ENCODE measurements at regions not wholly inside any gene's neighbourhood (a gene's known extent, or its start where the extent isn't known, plus 50 kb on each side); places are given as distances from the start of the nearest gene placed in this dataset.

DNA sequence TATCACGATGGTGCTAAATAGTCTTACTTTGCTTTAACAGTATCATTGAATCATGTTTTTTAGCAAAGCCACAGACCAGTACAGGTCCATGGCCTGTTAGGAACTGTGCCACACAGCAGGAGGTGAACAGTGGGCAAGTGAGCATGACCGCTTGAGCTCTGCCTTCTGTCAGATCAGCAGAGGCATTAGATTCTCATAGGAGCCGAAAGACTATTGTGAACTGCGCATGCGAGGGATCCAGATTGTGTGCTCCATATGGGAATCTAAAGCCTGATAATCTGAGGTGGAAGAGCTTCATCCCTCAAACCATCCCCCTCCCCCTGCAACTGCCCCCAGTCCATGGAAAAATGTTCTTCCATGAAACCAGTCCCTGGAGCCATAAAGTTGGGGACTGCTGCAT lies 102.3 kb upstream of the OSR1 start:
- DNase-seq (ENCODE audit: low read depth in 2 of 3, low spot score in 1 of 3), result no peak

DNA sequence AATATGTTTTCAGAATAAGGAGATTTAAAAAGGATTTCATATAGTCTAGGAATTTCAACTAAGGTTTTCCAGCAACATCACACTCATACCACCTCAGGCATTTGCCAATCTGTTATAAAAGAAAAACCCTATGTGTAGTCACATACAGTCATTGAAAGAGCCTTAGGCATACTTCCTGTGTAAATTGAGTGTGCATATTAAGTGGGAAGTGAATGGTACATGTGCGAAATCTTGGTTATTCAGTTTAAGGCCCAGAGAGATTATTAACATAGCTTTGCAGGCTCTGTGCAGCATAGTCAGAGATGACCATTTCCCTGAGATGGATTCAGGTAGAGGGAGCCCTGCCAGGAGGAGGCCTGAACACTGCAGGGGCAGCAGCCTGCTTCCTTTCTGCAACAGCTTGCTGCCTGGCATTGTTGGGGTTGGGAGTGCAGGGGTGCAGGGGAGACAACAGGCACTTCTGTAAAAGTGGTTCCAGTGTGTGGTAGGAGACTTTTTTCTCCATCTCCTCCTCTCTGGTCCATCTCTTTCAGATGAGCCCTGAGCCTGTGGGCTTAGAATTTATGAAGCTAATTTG lies 100.1 kb upstream of the OSR1 start:
- DNase-seq (ENCODE audit: low read depth in 2 of 3, low spot score in 1 of 3), result no peak

GRCh38 chr2:19457809-19458208 lies 99.4 kb upstream of the OSR1 start:
- DNase-seq (ENCODE audit: low read depth in 2 of 3, low spot score in 1 of 3), result no peak

- DNase-seq (ENCODE audit: low read depth in 2 of 3, low spot score in 1 of 3), result no peak
Measured at GRCh38 chr2:19456705-19457309, 98.4 kb upstream of the OSR1 start.

DNA sequence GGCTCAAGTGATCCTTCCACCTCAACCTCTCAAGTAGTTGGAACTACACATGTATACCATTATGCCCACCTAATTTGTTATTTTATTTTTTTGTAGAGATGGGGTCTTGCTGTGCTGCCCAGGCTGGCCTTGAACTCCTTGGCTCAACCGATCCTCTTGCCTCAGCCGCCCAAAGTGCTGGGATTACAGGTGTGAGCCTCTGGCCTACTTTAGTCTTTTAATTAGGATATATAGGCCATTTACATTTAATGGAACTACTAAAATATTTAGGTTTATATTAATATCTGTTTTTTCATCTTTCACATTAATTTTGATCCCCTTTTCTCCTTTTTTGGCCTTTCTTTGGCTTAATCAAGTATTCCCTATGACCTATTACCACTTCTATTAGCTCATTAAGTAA lies 95.7 kb upstream of the OSR1 start:
- DNase-seq (ENCODE audit: low read depth in 2 of 3, low spot score in 1 of 3), result no peak

DNA sequence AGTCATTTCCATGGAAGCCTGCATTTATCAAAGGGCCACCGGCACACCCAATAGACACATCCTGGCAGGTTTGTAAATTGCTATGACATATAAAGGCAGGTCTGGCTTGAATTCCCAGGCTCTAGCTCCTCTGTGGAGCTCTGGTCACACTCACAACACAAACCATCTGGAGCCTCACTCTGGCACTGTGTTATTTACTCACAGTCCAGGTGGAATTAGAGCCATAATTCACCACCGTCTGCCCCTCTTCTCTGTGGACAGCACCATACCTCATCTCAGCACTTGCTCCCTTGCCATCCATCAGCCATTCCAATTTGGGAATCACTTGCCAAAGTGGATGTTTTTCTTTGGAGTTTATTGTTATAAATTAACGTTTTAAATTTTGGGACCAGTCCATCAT lies 84.3 kb upstream of the OSR1 start:
- no peak for DNase-seq (ENCODE audit: low read depth in 2 of 3, low spot score in 1 of 3)

DNA sequence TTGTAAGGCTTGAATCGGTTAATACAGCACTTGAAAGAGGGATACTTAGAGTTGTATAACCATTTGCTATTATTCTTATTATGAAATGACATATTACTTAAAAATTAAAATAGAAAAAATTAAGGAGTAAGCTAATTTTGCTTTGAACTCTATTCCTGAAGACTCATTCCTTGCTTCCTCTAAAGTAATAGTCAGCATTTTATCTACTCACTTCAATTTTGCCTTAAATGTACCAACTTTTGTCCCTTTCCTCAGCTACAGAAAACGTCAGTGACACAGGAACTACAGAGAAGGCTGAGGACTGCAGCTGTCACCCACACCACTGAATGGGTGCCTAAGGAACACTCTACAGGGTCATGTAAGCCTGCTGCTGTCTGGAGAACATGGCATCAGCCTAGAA lies 80.7 kb upstream of the OSR1 start:
- no peak for DNase-seq (ENCODE audit: low read depth in 2 of 3, low spot score in 1 of 3)

DNA sequence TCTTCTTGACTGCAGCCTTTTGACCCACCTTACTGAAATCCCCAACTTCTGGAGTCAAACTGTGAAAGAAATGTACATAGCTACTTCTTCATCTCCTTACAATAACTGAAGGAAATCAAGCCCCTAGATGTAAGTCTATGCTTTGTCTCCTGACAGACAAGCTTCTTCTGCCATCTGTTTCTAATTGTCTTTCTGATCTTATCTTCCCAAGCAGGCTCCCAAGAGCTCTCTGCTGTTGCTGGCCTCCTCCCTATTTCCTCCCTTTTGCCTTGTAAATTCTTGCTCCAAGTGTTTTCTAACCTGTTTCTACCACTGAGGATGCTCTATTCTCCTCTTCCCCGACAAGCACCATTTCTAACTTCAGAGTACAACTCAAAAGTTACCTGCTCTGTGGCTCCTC lies 77.4 kb upstream of the OSR1 start:
- DNase-seq (ENCODE audit: low read depth in 2 of 3, low spot score in 1 of 3), result no peak

GRCh38 chr2:19434413-19434812 lies 76.0 kb upstream of the OSR1 start:
- no peak for DNase-seq (ENCODE audit: low read depth in 2 of 3, low spot score in 1 of 3)

- DNase-seq (ENCODE audit: low read depth in 2 of 3, low spot score in 1 of 3), result no peak
Measured at GRCh38 chr2:19426941-19427340, 68.5 kb upstream of the OSR1 start.

GRCh38 chr2:19426144-19426543 lies 67.7 kb upstream of the OSR1 start:
- no peak for DNase-seq (ENCODE audit: low read depth in 2 of 3, low spot score in 1 of 3)

DNA sequence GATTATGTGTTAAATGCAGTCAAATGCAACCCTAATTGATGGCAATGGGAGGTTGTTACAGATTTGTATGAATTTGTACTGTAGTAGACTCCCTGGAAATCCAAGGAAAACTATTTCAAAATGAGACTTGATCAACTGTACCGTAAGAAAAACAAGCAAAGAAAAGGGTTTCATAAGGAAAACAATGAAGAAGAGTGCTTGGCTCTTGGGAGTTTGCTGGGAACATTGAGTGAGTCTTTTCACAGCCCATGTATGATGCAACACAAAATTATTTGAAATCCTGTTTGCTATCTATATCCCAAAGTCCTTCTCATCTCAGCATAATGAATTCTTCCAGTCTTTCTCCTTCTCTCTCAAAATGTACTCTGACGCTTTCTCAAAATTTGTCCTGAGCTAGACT lies 67.0 kb upstream of the OSR1 start:
- DNase-seq (ENCODE audit: low read depth in 2 of 3, low spot score in 1 of 3), result no peak

DNA sequence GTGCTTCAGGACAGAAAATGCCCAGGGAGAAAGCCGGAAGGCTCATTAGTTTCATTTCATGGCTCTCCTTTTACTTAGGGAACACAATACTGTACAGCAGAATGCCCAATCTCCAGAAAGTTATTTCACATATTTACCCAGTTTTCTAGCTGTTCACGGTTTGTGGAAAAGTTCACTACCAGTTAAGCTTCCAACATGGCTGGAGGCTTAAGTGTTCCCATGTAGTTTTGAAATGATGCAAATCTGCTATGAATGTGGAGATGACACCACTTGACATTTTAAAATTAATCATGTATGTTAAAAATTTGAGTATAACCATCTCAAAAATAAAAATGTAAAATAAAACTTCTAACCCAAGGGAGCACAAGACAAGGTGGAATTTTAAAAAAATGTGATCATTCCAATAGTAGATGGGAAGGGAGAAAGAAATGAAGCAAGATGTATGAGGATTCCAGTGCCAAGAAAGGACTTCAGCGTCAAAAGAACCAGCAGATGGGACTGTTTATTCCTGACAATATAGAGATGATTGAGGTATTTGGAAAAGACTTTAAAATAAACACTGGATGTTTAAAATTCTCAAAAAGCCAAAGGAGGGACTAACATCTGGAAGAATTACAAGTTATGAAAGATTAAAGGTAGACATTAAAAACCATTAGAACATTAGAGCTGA lies 60.9 kb upstream of the OSR1 start:
- no peak for DNase-seq (ENCODE audit: low read depth in 2 of 3, low spot score in 1 of 3)

GRCh38 chr2:19416784-19417684 lies 58.6 kb upstream of the OSR1 start:
- DNase-seq (ENCODE audit: low read depth in 2 of 3, low spot score in 1 of 3), result no peak

GRCh38 chr2:19416083-19416482 lies 57.7 kb upstream of the OSR1 start:
- DNase-seq (ENCODE audit: low read depth in 2 of 3, low spot score in 1 of 3), result no peak

- no peak for DNase-seq (ENCODE audit: low read depth in 2 of 3, low spot score in 1 of 3)
Measured at GRCh38 chr2:19409046-19409445, 50.6 kb upstream of the OSR1 start.

DNA sequence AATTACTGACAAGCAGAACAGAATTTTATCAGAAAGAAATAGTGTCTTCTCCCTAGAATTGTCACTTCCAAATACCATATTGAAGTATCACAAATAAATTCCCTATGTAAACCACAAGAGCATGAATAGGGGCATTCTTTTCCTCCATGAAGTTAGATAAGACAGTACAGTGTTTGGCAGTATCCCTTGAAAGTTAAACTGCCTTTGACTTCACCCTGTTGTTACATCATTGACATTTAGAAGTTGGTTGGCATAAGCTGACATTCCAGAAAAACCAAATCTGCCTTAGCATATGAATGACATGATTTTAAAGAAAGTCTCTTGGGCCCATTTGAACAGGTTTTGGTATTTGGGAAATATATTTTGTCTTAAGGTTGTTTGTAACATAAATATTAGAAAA lies 50.2 kb upstream of the OSR1 start:
- DNase-seq (ENCODE audit: low read depth in 2 of 3, low spot score in 1 of 3), result no peak

Data from stimulated activated CD4-positive, alpha-beta T cell treated with anti-CD3 and anti-CD28 coated beads, Interleukin-12 subunit alpha, Interleukin-12 subunit beta, amount 100 ng/mL, for 48 hours (primary cell).